Pancreas (tissue), 10 donors: ENCODE measurements at regions not wholly inside any gene's neighbourhood (a gene's known extent, or its start where the extent isn't known, plus 50 kb on each side); places are given as distances from the start of the nearest gene placed in this dataset.

Experiments used
- ATAC-seq, 4 donors: fragments of 200-7000 bp; cut with Tn5 transposase; one replicate each; pipeline versions ENCODE4 v1.8.0 to v1.9.1; 2020; ENCODE audit warnings: mild to moderate bottlenecking in 4 of 4, moderate library complexity in 4 of 4
- DNase-seq, 6 donors: peaks; one replicate each; pipeline ENCODE4 v3.0.0-alpha.2; 2020
- FAIRE-seq: peaks from 2 replicates; lab custom pipeline; 2012; peaks lifted over from hg19 to GRCh38; lab: Jason Lieb, UNC
- H3K27ac ChIP-seq, 4 donors: fragments of 200-600 bp; sonication (generic); 1 replicate in 3 of 4; 2 replicates in 1 of 4; pipeline versions ENCODE4 v1.5.0 to v1.8.0; 2020
- H3K27me3 ChIP-seq, 4 donors: fragments of 200-600 bp; one replicate each; pipeline ENCODE4 v1.8.0; 2021
- H3K36me3 ChIP-seq, 3 donors: fragments of 200-600 bp; sonication (generic) in 1 of 3; one replicate each; pipeline versions ENCODE4 v1.5.0 to v1.8.0; 2020 to 2021
- H3K4me1 ChIP-seq, 3 donors: fragments of 200-600 bp; one replicate each; pipeline ENCODE4 v1.8.0; 2021
- H3K4me3 ChIP-seq, 4 donors: fragments of 200-600 bp; sonication (generic) in 2 of 4; one replicate each; pipeline versions ENCODE4 v1.5.0 to v1.8.0; 2020 to 2021
- H3K9me3 ChIP-seq, 4 donors: fragments of 200-600 bp; one replicate each; pipeline ENCODE4 v1.8.0; 2021
- WGBS, 2 donors: extraction: QIAGEN DNeasy Blood & Tissue Kit; methylation state at CpG; one replicate each; pipeline ENCODE4 v1.1.7; 2013; 5-methylcytosine and 5-hydroxymethylcytosine counted together
- intact Hi-C, 3 donors: fragments of 100-400 bp; cut with DNase I; formaldehyde crosslinking; loops; one replicate each; pipeline versions ENCODE4 v1.11.1 to v1.14.2; 2022
- TF ChIP-seq, protein P1 (sequence below), 4 donors: fragments of 200-600 bp; sonication (generic) in 3 of 4; IDR thresholded peaks; one replicate each; pipeline versions ENCODE4 v1.5.0 to v1.8.0; 2021; ENCODE audit warnings: antibody characterized with exemption in 4 of 4
- donor health status: healthy with polysubstance abuse.
- donor health status: DM: no; HTN: no; CAD: no; lungs with moderate emphysema.
- donor health status: DM: no; HTN: no; CAD: no.
- donor health status: control.
- donor health status: control.
- donor health status: Bipolar disorder and iron deficiency.
- donor health status: DM: yes; HTN: yes; CAD: no.
- donor health status: DM: no; HTN: no; CAD: no.
- donor health status: DM: no; HTN: no; CAD: no.
- donor health status: DM: yes; HTN: yes; CAD: no.

DNA sequence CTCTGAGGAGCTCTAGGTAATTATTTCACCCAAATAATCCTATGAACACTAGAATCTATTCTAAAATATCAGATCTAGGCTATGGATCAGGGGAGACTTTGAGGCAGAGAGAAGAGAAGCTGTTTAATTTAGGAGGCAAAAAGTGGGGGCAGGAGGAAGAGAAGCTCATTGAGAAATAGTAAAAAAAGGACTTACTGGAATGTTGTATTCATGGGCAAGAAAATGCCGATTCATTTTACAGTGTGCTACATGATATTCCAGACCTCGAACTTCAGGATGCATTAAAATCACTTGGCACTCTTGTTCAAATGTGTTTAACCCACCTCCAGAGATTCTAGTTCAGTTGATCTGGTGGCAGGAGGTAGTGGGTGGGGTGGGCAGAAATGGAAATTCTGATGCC lies 109.5 kb upstream of the ITGB1 start:
- no peak for FAIRE-seq
- 65 to 78% methylated on average over 2 of the region's 2 CpGs for WGBS, 2 donors
- ATAC-seq: no peak

DNA sequence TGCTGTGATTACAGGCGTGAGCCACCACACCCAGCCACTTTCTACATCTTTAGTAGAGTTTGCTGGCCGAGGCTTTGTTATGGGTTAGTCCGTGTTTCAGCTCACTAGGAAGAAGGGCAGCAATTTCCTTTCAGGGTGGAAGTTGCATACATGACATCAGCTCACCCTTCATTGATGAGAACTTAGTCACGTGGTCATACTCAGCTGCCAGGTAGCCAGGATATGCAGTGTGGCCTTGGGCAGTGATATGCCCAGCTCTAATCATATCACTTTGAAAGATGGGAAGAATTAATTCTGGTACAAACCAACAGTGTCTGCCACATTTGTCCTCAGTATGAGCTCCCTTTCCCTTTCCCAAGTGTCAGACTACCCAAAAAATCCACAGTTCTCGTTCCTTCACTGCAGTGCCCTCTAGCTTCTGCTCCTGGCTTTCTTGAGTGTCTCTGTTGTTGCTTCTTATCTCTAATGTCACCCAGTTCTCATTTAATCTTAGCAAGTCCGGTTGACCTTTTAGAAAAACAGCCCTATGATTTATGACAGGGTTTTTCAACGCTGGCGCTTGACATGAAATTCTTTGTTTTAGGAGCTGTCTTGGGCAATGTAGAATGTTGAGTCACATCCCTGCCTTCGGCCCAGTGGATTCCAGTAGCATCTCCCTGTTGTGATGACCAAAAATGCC lies 108.7 kb upstream of the ITGB1 start:
- no peak overlapping the region for H3K4me3 ChIP-seq
- no peak for FAIRE-seq
- H3K27ac ChIP-seq: peak overlapping the region in 2 of 4 donors; percentile 15 to 42
- no peaks in the 10 kb centered on the region for H3K27me3 ChIP-seq
- H3K4me1 ChIP-seq: peaks cover 0 to 6% (median 0%) of the 10 kb centered on the region in 3 donors
- peak in 3 of 4 donors; percentile 46 to 62 (median 58) for ATAC-seq
- TF ChIP-seq, protein P1, sequence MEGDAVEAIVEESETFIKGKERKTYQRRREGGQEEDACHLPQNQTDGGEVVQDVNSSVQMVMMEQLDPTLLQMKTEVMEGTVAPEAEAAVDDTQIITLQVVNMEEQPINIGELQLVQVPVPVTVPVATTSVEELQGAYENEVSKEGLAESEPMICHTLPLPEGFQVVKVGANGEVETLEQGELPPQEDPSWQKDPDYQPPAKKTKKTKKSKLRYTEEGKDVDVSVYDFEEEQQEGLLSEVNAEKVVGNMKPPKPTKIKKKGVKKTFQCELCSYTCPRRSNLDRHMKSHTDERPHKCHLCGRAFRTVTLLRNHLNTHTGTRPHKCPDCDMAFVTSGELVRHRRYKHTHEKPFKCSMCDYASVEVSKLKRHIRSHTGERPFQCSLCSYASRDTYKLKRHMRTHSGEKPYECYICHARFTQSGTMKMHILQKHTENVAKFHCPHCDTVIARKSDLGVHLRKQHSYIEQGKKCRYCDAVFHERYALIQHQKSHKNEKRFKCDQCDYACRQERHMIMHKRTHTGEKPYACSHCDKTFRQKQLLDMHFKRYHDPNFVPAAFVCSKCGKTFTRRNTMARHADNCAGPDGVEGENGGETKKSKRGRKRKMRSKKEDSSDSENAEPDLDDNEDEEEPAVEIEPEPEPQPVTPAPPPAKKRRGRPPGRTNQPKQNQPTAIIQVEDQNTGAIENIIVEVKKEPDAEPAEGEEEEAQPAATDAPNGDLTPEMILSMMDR (IDR thresholded peaks at IDR 0.05): no peak
- intact Hi-C loops: no loop called here
- 41 to 45% methylated on average over 9 of the region's 9 CpGs for WGBS, 2 donors
- no peak for DNase-seq
- no peaks in the 10 kb centered on the region for H3K36me3 ChIP-seq
- H3K9me3 ChIP-seq: no peaks in the 10 kb centered on the region

More for the DNA sequence above, 109.5 kb upstream of the ITGB1 start:
- TF ChIP-seq, protein P1 (IDR thresholded peaks at IDR 0.05): no peak
- Histone ChIP-seq H3K9me3 (no peaks in the 10 kb centered on the region), H3K36me3 (no peaks in the 10 kb centered on the region), H3K27ac (peak overlapping the region in 2 of 4 donors; percentile 15 to 42), H3K4me1 (peaks cover 0 to 6% (median 0%) of the 10 kb centered on the region in 3 donors), H3K4me3 (no peak overlapping the region), H3K27me3 (no peaks in the 10 kb centered on the region)
- no peak for DNase-seq
- intact Hi-C loops: no loop called here

DNA sequence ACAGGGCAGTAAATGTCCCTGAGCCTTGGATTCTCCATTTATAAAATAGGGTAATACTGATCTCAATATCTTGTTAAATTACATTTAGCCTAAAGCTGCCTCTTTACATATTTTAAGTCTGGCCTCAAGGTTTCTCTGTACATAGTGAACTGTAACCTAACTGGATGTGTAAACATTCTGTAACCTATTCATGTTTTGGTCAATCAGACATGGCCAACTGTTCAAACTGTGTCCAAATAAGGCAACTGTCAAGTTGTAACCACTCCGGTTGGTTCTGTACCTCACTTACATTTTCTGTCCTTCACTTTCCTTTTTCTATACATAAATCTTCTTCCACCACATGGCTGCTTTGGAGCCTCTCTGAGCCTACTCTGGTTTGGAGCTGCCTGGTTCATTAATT lies 107.1 kb upstream of the ITGB1 start:
- ATAC-seq (no peak), FAIRE-seq (no peak)
- TF ChIP-seq, protein P1 (IDR thresholded peaks at IDR 0.05): no peak

DNA sequence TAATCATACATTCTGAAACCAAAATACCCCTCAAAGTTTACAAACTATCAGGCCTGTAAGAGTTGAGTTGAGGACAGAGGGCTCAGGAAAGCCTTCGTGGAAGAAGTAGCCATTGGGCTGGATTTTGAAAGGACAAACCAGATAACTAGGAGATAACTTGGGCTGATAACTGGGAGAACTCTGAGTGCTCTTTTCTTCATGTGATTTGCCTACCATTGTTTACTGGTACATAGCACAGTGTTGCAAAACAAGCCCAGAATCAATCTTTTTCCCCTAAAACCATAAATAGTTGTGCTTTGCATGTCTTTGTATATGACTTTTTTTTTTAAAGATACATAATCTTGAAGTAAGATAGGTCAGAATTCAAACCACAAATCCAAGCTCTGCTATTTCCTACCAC lies 106.7 kb upstream of the ITGB1 start:
- TF ChIP-seq, protein P1 (IDR thresholded peaks at IDR 0.05): no peak
- 38 to 47% methylated on average over 1 of the region's 1 CpG for WGBS, 2 donors
- no peak overlapping the region for H3K4me3 ChIP-seq
- H3K9me3 ChIP-seq: no peaks in the 10 kb centered on the region
- peaks cover 0 to 6% (median 0%) of the 10 kb centered on the region in 3 donors for H3K4me1 ChIP-seq
- H3K27me3 ChIP-seq: no peaks in the 10 kb centered on the region
- DNase-seq: no peak
- H3K36me3 ChIP-seq: no peaks in the 10 kb centered on the region
- ATAC-seq: no peak
- H3K27ac ChIP-seq: no peak overlapping the region
- intact Hi-C loops: no loop called here
- no peak for FAIRE-seq

More for the DNA sequence above, 107.1 kb upstream of the ITGB1 start:
- no peak overlapping the region for H3K4me3 ChIP-seq
- H3K9me3 ChIP-seq: no peaks in the 10 kb centered on the region
- no peaks in the 10 kb centered on the region for H3K27me3 ChIP-seq
- H3K36me3 ChIP-seq: no peaks in the 10 kb centered on the region
- H3K4me1 ChIP-seq: peaks cover 0 to 6% (median 0%) of the 10 kb centered on the region in 3 donors
- intact Hi-C loops: no loop called here
- 41 to 43% methylated on average over 1 of the region's 1 CpG for WGBS, 2 donors
- no peak for DNase-seq
- H3K27ac ChIP-seq: no peak overlapping the region

DNA sequence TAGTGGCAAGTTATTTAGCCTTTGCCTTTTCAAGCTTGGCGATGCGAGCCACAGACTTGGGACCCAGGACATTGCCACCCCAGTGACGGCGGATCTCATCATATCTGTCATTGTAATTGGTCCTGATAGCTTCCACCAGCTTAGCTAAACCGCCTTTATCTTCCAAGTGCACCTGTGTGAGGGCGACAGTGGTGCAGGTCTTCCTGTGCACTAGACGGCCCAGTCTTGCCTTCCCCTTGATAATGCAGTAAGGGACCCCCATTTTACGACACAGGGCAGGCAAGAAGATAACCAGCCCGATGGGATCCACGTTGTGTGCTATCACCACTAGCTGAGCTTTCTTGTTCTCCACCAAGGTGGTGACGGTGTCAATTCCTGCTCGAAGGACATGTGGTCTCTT lies 99.6 kb upstream of the ITGB1 start:
- Histone ChIP-seq H3K27me3 (no peaks in the 10 kb centered on the region), H3K36me3 (no peaks in the 10 kb centered on the region), H3K4me3 (no peak overlapping the region), H3K27ac (no peak overlapping the region), H3K4me1 (no peaks in the 10 kb centered on the region), H3K9me3 (no peaks in the 10 kb centered on the region)
- TF ChIP-seq, protein P1 (IDR thresholded peaks at IDR 0.05): no peak
- intact Hi-C loops: no loop called here
- WGBS, 2 donors: 88 to 92% methylated on average over 12 of the region's 12 CpGs
- ATAC-seq (no peak), DNase-seq (no peak), FAIRE-seq (no peak)
